Adipocyte (in vitro differentiated cells): ENCODE measurements at regions not wholly inside any gene's neighbourhood (a gene's known extent, or its start where the extent isn't known, plus 50 kb on each side); places are given as distances from the start of the nearest gene placed in this dataset.
A peak's percentile ranks its signal among the peaks of the same experiment; 100 is the strongest.

Experiments used
- DNase-seq: peaks from one replicate; pipeline ENCODE4 v3.0.0-alpha.2; 2015; ENCODE audit warnings: low read depth
- H3K27me3 ChIP-seq: replicated peaks from 2 replicates; pipeline ENCODE4 v1.7.0; 2013; ENCODE audit warnings: mild to moderate bottlenecking, low read length, moderate library complexity; ENCODE audit not compliant: control insufficient read depth, insufficient read depth
- H3K36me3 ChIP-seq: 2 replicates; pipeline ENCODE4 v1.7.0; 2013; ENCODE audit warnings: low read length, mild to moderate bottlenecking, moderate library complexity; ENCODE audit not compliant: control insufficient read depth, insufficient read depth, severe bottlenecking
- H3K4me1 ChIP-seq: 2 replicates; pipeline ENCODE4 v1.7.0; 2013; ENCODE audit warnings: mild to moderate bottlenecking, low read length, moderate library complexity; ENCODE audit not compliant: control insufficient read depth, insufficient read depth
- H3K4me3 ChIP-seq: 2 replicates; pipeline ENCODE4 v1.7.0; 2013; ENCODE audit warnings: mild to moderate bottlenecking, low read length, moderate library complexity
- H3K9ac ChIP-seq: 2 replicates; pipeline ENCODE4 v1.7.0; 2013; ENCODE audit warnings: mild to moderate bottlenecking, low read length, moderate library complexity
- H3K9me3 ChIP-seq: 2 replicates; pipeline ENCODE4 v1.7.0; 2013; ENCODE audit warnings: mild to moderate bottlenecking, low read length, moderate library complexity; ENCODE audit not compliant: control insufficient read depth

DNA sequence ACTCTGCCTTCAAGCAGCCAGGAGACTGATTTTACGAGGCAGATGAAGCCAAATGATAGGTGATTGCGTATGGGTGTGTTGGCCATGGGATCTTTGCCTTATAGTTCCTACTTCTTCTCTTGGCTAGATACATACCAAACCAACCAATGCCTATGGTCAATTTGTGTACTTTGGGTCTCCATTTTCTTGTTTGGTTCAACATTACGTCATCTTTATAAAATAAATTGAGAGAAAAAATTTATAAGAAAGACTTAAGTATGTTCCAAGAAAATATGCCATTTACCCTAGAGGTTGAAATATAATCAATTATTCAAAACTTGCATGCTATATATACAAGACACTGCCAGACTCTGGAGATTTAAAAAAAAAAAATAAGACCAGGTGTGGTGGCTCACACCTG is 150.9 kb downstream of the SP3 start:
- Histone ChIP-seq H3K36me3 (no peaks in the 10 kb centered on the region), H3K4me1 (no peaks in the 10 kb centered on the region), H3K27me3 (peaks cover 4% of the 10 kb centered on the region), H3K9me3 (no peaks in the 10 kb centered on the region), H3K4me3 (no peak overlapping the region), H3K9ac (no peak overlapping the region)
- no peak for DNase-seq

DNA sequence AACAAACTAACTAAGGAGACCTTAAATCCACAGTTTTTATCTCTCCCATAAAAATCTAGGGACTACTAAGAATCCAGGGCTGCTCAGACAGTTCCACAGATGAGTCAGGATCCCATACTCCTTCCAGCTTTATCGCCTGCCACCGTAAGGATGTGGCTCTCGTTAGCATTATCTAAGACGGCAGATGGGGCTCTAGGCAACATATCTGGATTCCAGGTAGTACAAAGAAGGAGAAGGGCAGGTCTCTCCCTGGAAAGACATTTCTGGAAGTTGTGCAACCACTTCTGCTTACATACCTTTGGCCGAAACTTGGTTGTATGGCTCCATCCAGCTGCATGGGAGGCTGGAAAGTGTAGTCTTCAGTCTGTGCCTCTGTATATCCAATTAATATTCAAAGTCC is 149.4 kb downstream of the SP3 start:
- H3K9ac ChIP-seq = no peak overlapping the region
- no peak for DNase-seq
- no peaks in the 10 kb centered on the region for H3K9me3 ChIP-seq
- H3K36me3 ChIP-seq = no peaks in the 10 kb centered on the region
- peaks cover 7% of the 10 kb centered on the region for H3K27me3 ChIP-seq
- H3K4me3 ChIP-seq = no peak overlapping the region
- H3K4me1 ChIP-seq = no peaks in the 10 kb centered on the region

DNA sequence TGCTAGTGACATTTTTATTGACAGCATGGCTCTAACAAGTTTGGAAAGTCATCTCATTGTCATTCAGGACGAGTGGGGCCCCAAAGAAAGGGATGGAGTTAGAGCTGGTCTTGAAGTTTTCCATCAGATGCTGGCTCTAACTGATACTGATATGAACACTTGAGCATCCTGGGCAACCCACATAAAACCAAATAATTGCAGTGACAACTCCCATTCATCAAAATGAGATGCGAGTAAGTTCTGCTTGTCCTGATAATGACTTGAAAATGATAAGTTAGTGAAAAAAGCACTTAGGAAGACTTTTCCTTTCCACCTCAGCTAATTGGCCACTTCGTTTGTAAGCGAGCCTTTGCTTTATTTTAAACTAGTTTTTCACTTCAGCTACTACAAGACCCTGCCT is 147.6 kb downstream of the SP3 start:
- no peak overlapping the region for H3K4me3 ChIP-seq
- DNase-seq = no peak
- peaks cover 25% of the 10 kb centered on the region for H3K27me3 ChIP-seq
- no peaks in the 10 kb centered on the region for H3K9me3 ChIP-seq
- H3K4me1 ChIP-seq = no peaks in the 10 kb centered on the region
- no peak overlapping the region for H3K9ac ChIP-seq
- no peaks in the 10 kb centered on the region for H3K36me3 ChIP-seq

- DNase-seq = no peak
- Histone ChIP-seq H3K4me1 (no peaks in the 10 kb centered on the region), H3K9me3 (no peaks in the 10 kb centered on the region), H3K4me3 (no peak overlapping the region), H3K9ac (no peak overlapping the region), H3K27me3 (peaks cover 31% of the 10 kb centered on the region), H3K36me3 (no peaks in the 10 kb centered on the region)
Measured at GRCh38 chr2:173818285-173818684, 146.9 kb downstream of the SP3 start.

DNA sequence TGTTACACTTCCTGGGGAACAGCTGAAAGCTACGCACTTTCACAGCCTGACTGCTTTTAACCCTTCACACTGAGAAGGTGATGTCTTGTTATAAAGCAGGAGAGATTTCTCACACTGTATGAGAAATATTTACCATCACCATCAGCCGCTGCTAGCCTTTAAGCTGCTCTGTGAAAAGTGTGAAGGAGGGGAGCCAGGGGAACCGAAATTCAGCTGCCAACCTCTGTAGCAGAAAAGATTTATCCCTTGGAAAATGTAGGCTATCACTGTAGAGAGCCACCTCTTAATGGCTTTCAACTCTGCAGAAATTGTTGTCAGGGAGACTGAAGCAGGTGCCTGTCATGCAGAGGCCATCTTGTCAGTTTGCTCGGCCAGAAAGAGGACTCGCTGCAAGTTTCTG is 145.3 kb downstream of the SP3 start:
- no peaks in the 10 kb centered on the region for H3K36me3 ChIP-seq
- no peak overlapping the region for H3K4me3 ChIP-seq
- DNase-seq = no peak
- peaks cover 37% of the 10 kb centered on the region for H3K27me3 ChIP-seq
- H3K4me1 ChIP-seq = no peaks in the 10 kb centered on the region
- H3K9ac ChIP-seq = no peak overlapping the region
- H3K9me3 ChIP-seq = no peaks in the 10 kb centered on the region

- Histone ChIP-seq H3K4me1 (no peaks in the 10 kb centered on the region), H3K27me3 (peaks cover 34% of the 10 kb centered on the region), H3K36me3 (no peaks in the 10 kb centered on the region), H3K9me3 (no peaks in the 10 kb centered on the region), H3K4me3 (no peak overlapping the region), H3K9ac (no peak overlapping the region)
- no peak for DNase-seq
Measured at GRCh38 chr2:173821451-173821850, 143.7 kb downstream of the SP3 start.

GRCh38 chr2:173822889-173823542 is 142.2 kb downstream of the SP3 start:
- no peaks in the 10 kb centered on the region for H3K9me3 ChIP-seq
- H3K9ac ChIP-seq = no peak overlapping the region
- peaks cover 34% of the 10 kb centered on the region for H3K27me3 ChIP-seq
- H3K36me3 ChIP-seq = no peaks in the 10 kb centered on the region
- no peak for DNase-seq
- no peak overlapping the region for H3K4me3 ChIP-seq
- H3K4me1 ChIP-seq = no peaks in the 10 kb centered on the region

- Histone ChIP-seq H3K9me3 (no peaks in the 10 kb centered on the region), H3K4me1 (peaks cover 4% of the 10 kb centered on the region), H3K27me3 (peaks cover 34% of the 10 kb centered on the region), H3K36me3 (no peaks in the 10 kb centered on the region), H3K4me3 (no peak overlapping the region), H3K9ac (no peak overlapping the region)
- DNase-seq = no peak
Measured at GRCh38 chr2:173823543-173823939, 141.6 kb downstream of the SP3 start.

GRCh38 chr2:173828189-173829142 is 136.7 kb downstream of the SP3 start:
- Histone ChIP-seq H3K9ac (no peak overlapping the region), H3K36me3 (no peaks in the 10 kb centered on the region), H3K4me3 (no peak overlapping the region), H3K4me1 (peaks cover 44% of the 10 kb centered on the region), H3K9me3 (no peaks in the 10 kb centered on the region), H3K27me3 (peaks cover 4% of the 10 kb centered on the region)
- DNase-seq = peak; percentile 36

DNA sequence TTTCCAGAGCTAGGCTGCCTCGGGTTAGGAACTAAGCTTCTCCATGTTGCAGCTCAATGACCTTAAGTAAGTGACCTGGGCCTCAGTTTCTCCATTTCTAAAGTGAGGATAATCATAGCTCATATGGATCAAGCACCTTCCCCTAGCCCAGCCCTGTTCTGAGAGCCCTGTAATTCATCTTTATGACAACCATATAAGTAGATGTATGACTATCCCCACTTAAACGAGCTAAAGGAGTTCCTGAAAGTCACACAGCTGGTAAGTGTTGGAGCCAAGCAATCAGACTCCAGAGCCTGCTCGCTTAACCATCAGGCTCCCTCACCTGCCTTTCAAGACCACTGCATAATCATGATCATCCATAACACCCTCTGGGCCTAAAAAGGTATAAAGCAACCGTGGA is 135.4 kb downstream of the SP3 start:
- no peak overlapping the region for H3K9ac ChIP-seq
- H3K36me3 ChIP-seq = no peaks in the 10 kb centered on the region
- peaks cover 44% of the 10 kb centered on the region for H3K4me1 ChIP-seq
- H3K4me3 ChIP-seq = no peak overlapping the region
- DNase-seq = peak; percentile 1
- no peaks in the 10 kb centered on the region for H3K27me3 ChIP-seq
- H3K9me3 ChIP-seq = no peaks in the 10 kb centered on the region

DNA sequence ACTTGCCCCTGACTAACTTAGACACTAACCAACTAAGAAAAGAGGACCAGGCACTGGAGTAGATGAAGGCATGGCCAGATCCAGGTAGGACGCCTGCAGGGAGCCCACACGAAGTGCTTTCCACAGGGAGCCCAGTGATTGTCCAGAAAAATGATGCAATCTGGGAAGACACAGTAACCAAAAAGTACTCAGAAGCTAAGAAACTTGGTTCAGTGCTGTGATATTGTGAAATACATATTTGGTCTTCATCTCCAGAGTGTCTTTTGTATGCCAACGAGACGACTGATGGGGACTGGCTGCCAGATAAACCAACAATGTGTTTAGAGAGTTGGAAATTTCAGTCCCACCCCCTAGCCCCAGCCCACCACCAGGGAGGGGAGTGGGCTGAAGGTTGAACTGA is 135.0 kb downstream of the SP3 start:
- Histone ChIP-seq H3K4me1 (peaks cover 44% of the 10 kb centered on the region), H3K4me3 (no peak overlapping the region), H3K9me3 (no peaks in the 10 kb centered on the region), H3K27me3 (no peaks in the 10 kb centered on the region), H3K36me3 (no peaks in the 10 kb centered on the region), H3K9ac (no peak overlapping the region)
- peak; percentile 59 for DNase-seq
